SU-DHL-6 (cell line): ENCODE measurements at regions not wholly inside any gene's neighbourhood (a gene's known extent, or its start where the extent isn't known, plus 50 kb on each side); places are given as distances from the start of the nearest gene placed in this dataset.

Experiments
- H2AFZ ChIP-seq: fragments of 200-600 bp; sonication (generic); 2 replicates; pipeline ENCODE4 v1.6.1; 2014; ENCODE audit warnings: low read depth, mild to moderate bottlenecking, moderate library complexity, mixed read lengths, antibody characterized with exemption, low read length; ENCODE audit not compliant: severe bottlenecking
- H3F3A ChIP-seq: fragments of 200-600 bp; shearing (Covaris generic); 2 replicates; pipeline ENCODE4 v1.6.0; 2016; ENCODE audit warnings: antibody characterized with exemption, mild to moderate bottlenecking; ENCODE audit not compliant: insufficient read depth
- H3K27ac ChIP-seq: fragments of 200-600 bp; sonication (generic); 2 replicates; pipeline ENCODE4 v1.5.1; 2016; ENCODE audit warnings: low read depth, mild to moderate bottlenecking, low read length, moderate library complexity, mixed read lengths
- H3K27me3 ChIP-seq: fragments of 200-600 bp; sonication (generic), shearing (Covaris generic); 2 replicates; pipeline ENCODE4 v1.6.0; 2014; ENCODE audit warnings: mild to moderate bottlenecking, low read length
- H3K36me3 ChIP-seq: fragments of 200-600 bp; sonication (generic); 2 replicates; pipeline ENCODE4 v1.6.1; 2014; ENCODE audit warnings: mild to moderate bottlenecking, low read length, mixed read lengths
- H3K4me2 ChIP-seq: fragments of 300-600, 200-600 bp; shearing (Covaris generic), sonication (generic); 2 replicates; pipeline ENCODE4 v1.6.0; 2014; ENCODE audit warnings: low read length, low read depth, mild to moderate bottlenecking; ENCODE audit not compliant: poor library complexity, severe bottlenecking
- H3K4me3 ChIP-seq: fragments of 200-600 bp; sonication (generic); 2 replicates; pipeline ENCODE4 v1.5.1; 2014; ENCODE audit warnings: antibody characterized with exemption, low read length, mild to moderate bottlenecking, mixed read lengths; ENCODE audit not compliant: insufficient read depth, poor library complexity, severe bottlenecking
- H3K79me2 ChIP-seq: fragments of 200-600 bp; sonication (generic); 2 replicates; pipeline ENCODE4 v1.6.1; 2014; ENCODE audit warnings: mild to moderate bottlenecking, low read length, moderate library complexity; ENCODE audit not compliant: insufficient read depth
- H3K9ac ChIP-seq: fragments of 200-600 bp; sonication (generic); 2 replicates; pipeline ENCODE4 v1.7.0; 2014; ENCODE audit warnings: mild to moderate bottlenecking, low read length
- H3K9me2 ChIP-seq: fragments of 200-600 bp; sonication (generic); replicated peaks from 2 replicates; pipeline ENCODE4 v1.6.1; 2014; ENCODE audit warnings: low read length; ENCODE audit not compliant: insufficient read depth
- H3K9me3 ChIP-seq: fragments of 200-600 bp; sonication (generic); 2 replicates; pipeline ENCODE4 v1.6.1; 2014; ENCODE audit warnings: low read length, mixed read lengths; ENCODE audit not compliant: insufficient read depth
- H4K20me1 ChIP-seq: fragments of 200-600 bp; sonication (generic); 2 replicates; pipeline ENCODE4 v1.6.1; 2014; ENCODE audit warnings: low read depth, mild to moderate bottlenecking, antibody characterized with exemption, low read length, moderate library complexity, mixed read lengths
- EZH2phosphoT487 ChIP-seq: fragments of 200-600 bp; sonication (generic), shearing (Covaris generic); conservative IDR thresholded peaks from 2 replicates; pipeline ENCODE4 v1.6.1; 2018; ENCODE audit warnings: mild to moderate bottlenecking, antibody characterized with exemption, low read length, moderate library complexity, mixed read lengths
- TF ChIP-seq, protein P1 (sequence below): fragments of 200-600 bp; sonication (generic); IDR thresholded peaks from one replicate; pipeline ENCODE4 v1.5.1; 2017; ENCODE audit warnings: antibody characterized with exemption, mild to moderate bottlenecking, low read length, moderate library complexity; ENCODE audit not compliant: insufficient read depth, poor library complexity, severe bottlenecking

- H3K4me2 ChIP-seq: no peak overlapping the region
- no peaks in the 10 kb centered on the region for H3K9me3 ChIP-seq
- no peaks in the 10 kb centered on the region for H3K27me3 ChIP-seq
- no peak overlapping the region for H3K4me3 ChIP-seq
- no peak overlapping the region for H2AFZ ChIP-seq
- H4K20me1 ChIP-seq: no peaks in the 10 kb centered on the region
- TF ChIP-seq, protein P1, sequence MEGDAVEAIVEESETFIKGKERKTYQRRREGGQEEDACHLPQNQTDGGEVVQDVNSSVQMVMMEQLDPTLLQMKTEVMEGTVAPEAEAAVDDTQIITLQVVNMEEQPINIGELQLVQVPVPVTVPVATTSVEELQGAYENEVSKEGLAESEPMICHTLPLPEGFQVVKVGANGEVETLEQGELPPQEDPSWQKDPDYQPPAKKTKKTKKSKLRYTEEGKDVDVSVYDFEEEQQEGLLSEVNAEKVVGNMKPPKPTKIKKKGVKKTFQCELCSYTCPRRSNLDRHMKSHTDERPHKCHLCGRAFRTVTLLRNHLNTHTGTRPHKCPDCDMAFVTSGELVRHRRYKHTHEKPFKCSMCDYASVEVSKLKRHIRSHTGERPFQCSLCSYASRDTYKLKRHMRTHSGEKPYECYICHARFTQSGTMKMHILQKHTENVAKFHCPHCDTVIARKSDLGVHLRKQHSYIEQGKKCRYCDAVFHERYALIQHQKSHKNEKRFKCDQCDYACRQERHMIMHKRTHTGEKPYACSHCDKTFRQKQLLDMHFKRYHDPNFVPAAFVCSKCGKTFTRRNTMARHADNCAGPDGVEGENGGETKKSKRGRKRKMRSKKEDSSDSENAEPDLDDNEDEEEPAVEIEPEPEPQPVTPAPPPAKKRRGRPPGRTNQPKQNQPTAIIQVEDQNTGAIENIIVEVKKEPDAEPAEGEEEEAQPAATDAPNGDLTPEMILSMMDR: no peak
- no peak for TF ChIP-seq EZH2phosphoT487
- no peaks in the 10 kb centered on the region for H3F3A ChIP-seq
- no peaks in the 10 kb centered on the region for H3K36me3 ChIP-seq
- H3K9ac ChIP-seq: no peak overlapping the region
- H3K27ac ChIP-seq: no peak overlapping the region
- H3K79me2 ChIP-seq: no peaks in the 10 kb centered on the region
- H3K9me2 ChIP-seq: no peaks in the 10 kb centered on the region
Measured at GRCh38 chr7:115869190-115869589, 161.4 kb downstream of the TFEC start.

DNA sequence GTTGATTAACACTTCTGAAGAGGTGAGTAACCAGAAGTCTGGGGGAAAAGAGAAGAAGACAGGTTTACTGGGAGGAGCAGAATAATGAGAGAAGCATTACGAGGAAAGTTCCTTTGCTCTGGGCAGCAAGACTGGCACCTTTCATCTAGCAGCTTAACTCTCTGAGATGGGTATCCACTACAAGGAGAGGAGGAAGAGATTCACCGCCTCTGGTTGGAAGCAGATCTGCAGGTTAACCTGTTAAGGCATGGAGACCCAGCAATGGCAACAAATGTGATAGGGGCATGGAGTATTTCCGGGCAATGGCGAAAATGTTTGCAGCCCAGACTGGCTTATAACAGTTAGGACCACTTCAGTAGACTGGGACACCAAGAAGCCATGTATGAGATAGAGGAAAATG, 162.2 kb downstream of the TFEC start:
- Histone ChIP-seq H3K79me2 (no peaks in the 10 kb centered on the region), H3K9ac (no peak overlapping the region), H3K36me3 (no peaks in the 10 kb centered on the region)

DNA sequence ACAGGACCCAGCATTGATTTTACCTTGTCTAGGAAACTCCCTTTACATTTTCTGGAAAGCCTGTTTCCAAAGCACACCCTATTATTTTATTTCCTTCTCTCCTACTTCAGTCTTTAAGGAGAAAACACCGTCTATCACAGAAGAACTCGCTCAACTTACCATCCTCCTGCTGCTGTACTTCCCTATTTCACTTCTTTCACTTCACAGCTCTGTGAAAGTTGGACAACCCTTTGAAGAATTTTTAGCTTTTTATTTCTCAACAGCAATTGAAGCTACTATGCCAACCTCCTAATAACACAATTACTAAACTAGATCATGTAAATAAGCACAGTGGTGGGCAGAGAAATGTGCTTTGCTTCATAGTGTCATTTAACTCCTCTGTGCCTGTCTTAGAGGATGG, 166.5 kb downstream of the TFEC start:
- H3K9me3 ChIP-seq: no peaks in the 10 kb centered on the region
- no peaks in the 10 kb centered on the region for H3K36me3 ChIP-seq
- H3K27ac ChIP-seq: no peak overlapping the region
- H3K79me2 ChIP-seq: no peaks in the 10 kb centered on the region
- H3K9me2 ChIP-seq: no peaks in the 10 kb centered on the region
- no peak overlapping the region for H2AFZ ChIP-seq
- H3K4me3 ChIP-seq: no peak overlapping the region
- no peaks in the 10 kb centered on the region for H4K20me1 ChIP-seq
- H3K9ac ChIP-seq: no peak overlapping the region
- no peaks in the 10 kb centered on the region for H3K27me3 ChIP-seq
- TF ChIP-seq, protein P1: no peak
- no peak for TF ChIP-seq EZH2phosphoT487
- no peak overlapping the region for H3K4me2 ChIP-seq
- no peaks in the 10 kb centered on the region for H3F3A ChIP-seq

More for the DNA sequence above, 162.2 kb downstream of the TFEC start:
- H3K9me3 ChIP-seq: no peaks in the 10 kb centered on the region
- H2AFZ ChIP-seq: no peak overlapping the region
- H3K4me3 ChIP-seq: no peak overlapping the region
- no peaks in the 10 kb centered on the region for H3K27me3 ChIP-seq
- H3K9me2 ChIP-seq: no peaks in the 10 kb centered on the region
- no peak overlapping the region for H3K4me2 ChIP-seq
- no peaks in the 10 kb centered on the region for H4K20me1 ChIP-seq
- H3K27ac ChIP-seq: no peak overlapping the region
- TF ChIP-seq, protein P1: no peak
- no peak for TF ChIP-seq EZH2phosphoT487
- no peaks in the 10 kb centered on the region for H3F3A ChIP-seq
